PC-3 (cell line): ENCODE measurements at regions not wholly inside any gene's neighbourhood (a gene's known extent, or its start where the extent isn't known, plus 50 kb on each side); places are given as distances from the start of the nearest gene placed in this dataset.

ENCODE experiments used
- EZH2 ChIP-seq: fragments of 300-600 bp; sonication (generic); IDR thresholded peaks from one replicate; pipeline ENCODE4 v1.6.1; 2017; ENCODE audit warnings: antibody characterized with exemption, mild to moderate bottlenecking, low read length; ENCODE audit not compliant: unreplicated experiment
- EZH2phosphoT487 ChIP-seq: fragments of 300-600 bp; sonication (generic); IDR thresholded peaks from 2 replicates; pipeline ENCODE4 v1.6.1; 2018; ENCODE audit warnings: mild to moderate bottlenecking, antibody characterized with exemption, low read length, borderline replicate concordance
- TF ChIP-seq, protein P1 (sequence below): fragments of 300-600 bp; sonication (generic); conservative IDR thresholded peaks from 2 replicates; pipeline ENCODE4 v1.5.1; 2017; ENCODE audit warnings: antibody characterized with exemption, low read depth, mild to moderate bottlenecking, low read length

DNA sequence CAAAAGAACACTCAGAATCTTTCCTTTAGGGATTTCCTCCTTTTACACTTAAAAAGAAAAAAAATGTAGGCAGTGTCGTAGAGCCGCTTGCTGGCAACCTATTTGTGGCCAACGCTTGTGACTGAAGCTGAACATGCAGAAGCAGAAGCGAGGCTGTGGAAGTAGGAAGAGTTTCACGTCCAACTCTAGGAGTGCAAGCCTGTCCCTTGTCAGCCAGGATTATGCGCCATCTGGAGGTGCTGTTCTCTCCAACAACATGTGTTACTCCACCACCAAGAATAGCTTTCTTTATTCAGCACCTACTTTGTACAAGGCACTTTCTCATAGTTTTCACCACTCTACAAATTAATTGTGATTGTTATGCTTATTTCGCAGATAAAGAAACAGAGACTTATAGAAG lies 223.2 kb upstream of the LMCD1 start:
- TF ChIP-seq EZH2 (no peak), EZH2phosphoT487 (no peak)
- TF ChIP-seq, protein P1, sequence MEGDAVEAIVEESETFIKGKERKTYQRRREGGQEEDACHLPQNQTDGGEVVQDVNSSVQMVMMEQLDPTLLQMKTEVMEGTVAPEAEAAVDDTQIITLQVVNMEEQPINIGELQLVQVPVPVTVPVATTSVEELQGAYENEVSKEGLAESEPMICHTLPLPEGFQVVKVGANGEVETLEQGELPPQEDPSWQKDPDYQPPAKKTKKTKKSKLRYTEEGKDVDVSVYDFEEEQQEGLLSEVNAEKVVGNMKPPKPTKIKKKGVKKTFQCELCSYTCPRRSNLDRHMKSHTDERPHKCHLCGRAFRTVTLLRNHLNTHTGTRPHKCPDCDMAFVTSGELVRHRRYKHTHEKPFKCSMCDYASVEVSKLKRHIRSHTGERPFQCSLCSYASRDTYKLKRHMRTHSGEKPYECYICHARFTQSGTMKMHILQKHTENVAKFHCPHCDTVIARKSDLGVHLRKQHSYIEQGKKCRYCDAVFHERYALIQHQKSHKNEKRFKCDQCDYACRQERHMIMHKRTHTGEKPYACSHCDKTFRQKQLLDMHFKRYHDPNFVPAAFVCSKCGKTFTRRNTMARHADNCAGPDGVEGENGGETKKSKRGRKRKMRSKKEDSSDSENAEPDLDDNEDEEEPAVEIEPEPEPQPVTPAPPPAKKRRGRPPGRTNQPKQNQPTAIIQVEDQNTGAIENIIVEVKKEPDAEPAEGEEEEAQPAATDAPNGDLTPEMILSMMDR: peak; percentile 30
